ENCODE measurements at regions not wholly inside any gene's neighbourhood (a gene's known extent, or its start where the extent isn't known, plus 50 kb on each side); places are given as distances from the start of the nearest gene placed in this dataset.

- no peak for TF ChIP-seq CTCF (IDR thresholded peaks at IDR 0.05)
- DNase-seq: no peak
- Histone ChIP-seq H3K27ac (no peak overlapping the region), H3K4me3 (no peak overlapping the region), H3K9ac (ENCODE audit: low read depth in 2 of 2, low read length in 2 of 2) (no peak overlapping the region), H3K36me3 (no peaks in the 10 kb centered on the region), H3K9me3 (no peaks in the 10 kb centered on the region), H3K4me1 (no peaks in the 10 kb centered on the region), H3K27me3 (no peaks in the 10 kb centered on the region)
- intact Hi-C loops (cut with DNase I): no loop called here
Measured at GRCh38 chr3:116886202-116886893, 176.8 kb downstream of the TUSC7 start.

GRCh38 chr3:116896116-116896515 lies 186.5 kb downstream of the TUSC7 start:
- Histone ChIP-seq H3K4me1 (no peaks in the 10 kb centered on the region), H3K9me3 (no peaks in the 10 kb centered on the region), H3K27ac (no peak overlapping the region), H3K4me3 (no peak overlapping the region), H3K9ac (ENCODE audit: low read depth in 2 of 2, low read length in 2 of 2) (no peak overlapping the region), H3K36me3 (no peaks in the 10 kb centered on the region), H3K27me3 (no peaks in the 10 kb centered on the region)
- intact Hi-C loops (cut with DNase I): no loop called here
- TF ChIP-seq CTCF (IDR thresholded peaks at IDR 0.05): no peak
- DNase-seq: no peak

- no peaks in the 10 kb centered on the region for H3K4me1 ChIP-seq
- H3K9me3 ChIP-seq: no peaks in the 10 kb centered on the region
- no peak overlapping the region for H3K27ac ChIP-seq
- no peaks in the 10 kb centered on the region for H3K36me3 ChIP-seq
- H3K4me3 ChIP-seq: no peak overlapping the region
- no peak for TF ChIP-seq CTCF (IDR thresholded peaks at IDR 0.05)
- intact Hi-C loops (cut with DNase I): no loop called here
- H3K27me3 ChIP-seq: no peaks in the 10 kb centered on the region
- no peak for DNase-seq
- no peak overlapping the region for H3K9ac ChIP-seq (ENCODE audit: low read depth in 2 of 2, low read length in 2 of 2)
Measured at GRCh38 chr3:116897382-116897781, 187.8 kb downstream of the TUSC7 start.

- TF ChIP-seq CTCF (IDR thresholded peaks at IDR 0.05): no peak
- Histone ChIP-seq H3K27me3 (no peaks in the 10 kb centered on the region), H3K4me1 (no peaks in the 10 kb centered on the region), H3K9ac (ENCODE audit: low read depth in 2 of 2, low read length in 2 of 2) (no peak overlapping the region), H3K27ac (no peak overlapping the region), H3K9me3 (no peaks in the 10 kb centered on the region), H3K4me3 (no peak overlapping the region), H3K36me3 (no peaks in the 10 kb centered on the region)
- no peak for DNase-seq
- intact Hi-C loops (cut with DNase I): no loop called here
Measured at GRCh38 chr3:116899253-116899652, 189.7 kb downstream of the TUSC7 start.

- no peak overlapping the region for H3K27ac ChIP-seq
- no peaks in the 10 kb centered on the region for H3K27me3 ChIP-seq
- no peak for TF ChIP-seq CTCF (IDR thresholded peaks at IDR 0.05)
- no peaks in the 10 kb centered on the region for H3K36me3 ChIP-seq
- no peaks in the 10 kb centered on the region for H3K4me1 ChIP-seq
- DNase-seq: no peak
- intact Hi-C loops (cut with DNase I): no loop called here
- no peaks in the 10 kb centered on the region for H3K9me3 ChIP-seq
- H3K9ac ChIP-seq (ENCODE audit: low read depth in 2 of 2, low read length in 2 of 2): no peak overlapping the region
- no peak overlapping the region for H3K4me3 ChIP-seq
Measured at GRCh38 chr3:116905334-116905733, 195.8 kb downstream of the TUSC7 start.

Measured in colonic mucosa (tissue), 4 donors.